ENCODE measurements at regions not wholly inside any gene's neighbourhood (a gene's known extent, or its start where the extent isn't known, plus 50 kb on each side); places are given as distances from the start of the nearest gene placed in this dataset.

DNA sequence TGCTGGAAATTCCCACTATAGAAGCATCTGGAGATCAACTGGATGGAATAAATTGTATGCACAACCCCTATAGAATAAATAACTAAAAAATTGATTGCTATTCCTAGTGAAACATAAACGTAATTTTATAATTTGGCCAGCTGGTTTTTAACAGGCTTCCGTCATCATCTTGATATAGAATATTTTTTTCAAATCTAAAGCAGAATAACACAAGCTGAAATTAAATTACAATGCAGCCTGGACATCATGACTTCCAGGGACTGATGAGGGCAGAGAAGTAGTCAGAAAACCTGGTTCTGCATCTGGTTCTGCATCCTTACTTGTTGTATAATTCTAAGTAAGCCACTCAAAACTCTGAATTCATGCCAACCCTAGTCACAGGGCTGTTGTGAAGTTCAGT lies 146.1 kb downstream of the MEX3B start:
- TF ChIP-seq POLR2AphosphoS5 (IDR thresholded peaks at IDR 0.05; ENCODE audit: borderline replicate concordance, low read depth, low read length) = no peak
- TF ChIP-seq FOXP2 (optimal IDR thresholded peaks at IDR 0.05; ENCODE audit: control extremely low read depth, extremely low read length, insufficient read depth) = no peak

All from SK-N-MC (cell line).